ENCODE measurements at regions not wholly inside any gene's neighbourhood (a gene's known extent, or its start where the extent isn't known, plus 50 kb on each side); places are given as distances from the start of the nearest gene placed in this dataset.

GRCh38 chr11:134997652-134998320, 585.7 kb upstream of the B3GAT1 start:
- TF ChIP-seq CREB5 (CRISPR knock-in tag; IDR thresholded peaks at IDR 0.05; ENCODE audit: low read depth) (no peak), CSRNP3 (CRISPR knock-in tag; IDR thresholded peaks at IDR 0.05) (no peak), ZNF565 (CRISPR knock-in tag; conservative IDR thresholded peaks at IDR 0.05; ENCODE audit: low read depth) (no peak), TOX (CRISPR knock-in tag; IDR thresholded peaks at IDR 0.05; ENCODE audit: borderline replicate concordance) (no peak), OSR1 (CRISPR knock-in tag; IDR thresholded peaks at IDR 0.05) (no peak), BACH2 (CRISPR knock-in tag; IDR thresholded peaks at IDR 0.05; ENCODE audit: borderline replicate concordance) (no peak), CSDC2 (CRISPR knock-in tag; IDR thresholded peaks at IDR 0.05) (no peak), PATZ1 (CRISPR knock-in tag; IDR thresholded peaks at IDR 0.05; ENCODE audit: borderline replicate concordance) (no peak), ESRRG (CRISPR knock-in tag; IDR thresholded peaks at IDR 0.05) (no peak), GLIS3 (CRISPR knock-in tag; IDR thresholded peaks at IDR 0.05) (no peak), PPARA (CRISPR knock-in tag; IDR thresholded peaks at IDR 0.05; ENCODE audit: borderline replicate concordance) (no peak), ZFP3 (CRISPR knock-in tag; IDR thresholded peaks at IDR 0.05) (no peak), RARB (CRISPR knock-in tag; IDR thresholded peaks at IDR 0.05) (no peak), POU6F1 (CRISPR knock-in tag; IDR thresholded peaks at IDR 0.05; ENCODE audit: borderline replicate concordance, low read depth) (no peak)
- ATAC-seq: no peak

- TF ChIP-seq PPARA (CRISPR knock-in tag; IDR thresholded peaks at IDR 0.05; ENCODE audit: borderline replicate concordance) (no peak), BACH2 (CRISPR knock-in tag; IDR thresholded peaks at IDR 0.05; ENCODE audit: borderline replicate concordance) (no peak), OSR1 (CRISPR knock-in tag; IDR thresholded peaks at IDR 0.05) (no peak), ZC3H10 (CRISPR knock-in tag; IDR thresholded peaks at IDR 0.05) (no peak), TOX (CRISPR knock-in tag; IDR thresholded peaks at IDR 0.05; ENCODE audit: borderline replicate concordance) (no peak), CSRNP3 (CRISPR knock-in tag; IDR thresholded peaks at IDR 0.05) (no peak), ZNF8 (CRISPR knock-in tag; IDR thresholded peaks at IDR 0.05) (no peak), ESRRG (CRISPR knock-in tag; IDR thresholded peaks at IDR 0.05) (no peak), RARB (CRISPR knock-in tag; IDR thresholded peaks at IDR 0.05) (no peak), GLIS3 (CRISPR knock-in tag; IDR thresholded peaks at IDR 0.05) (no peak), CREB5 (CRISPR knock-in tag; IDR thresholded peaks at IDR 0.05; ENCODE audit: low read depth) (no peak), CSDC2 (CRISPR knock-in tag; IDR thresholded peaks at IDR 0.05) (no peak), ARNTL (CRISPR knock-in tag; IDR thresholded peaks at IDR 0.05; ENCODE audit: borderline replicate concordance, low read depth) (no peak), POU6F1 (CRISPR knock-in tag; IDR thresholded peaks at IDR 0.05; ENCODE audit: borderline replicate concordance, low read depth) (no peak), ISL1 (CRISPR knock-in tag; IDR thresholded peaks at IDR 0.05) (no peak), TSHZ2 (CRISPR knock-in tag; IDR thresholded peaks at IDR 0.05) (no peak), ZFP30 (CRISPR knock-in tag; IDR thresholded peaks at IDR 0.05) (no peak), SNAI2 (CRISPR knock-in tag; IDR thresholded peaks at IDR 0.05) (no peak), TCF4 (CRISPR knock-in tag; IDR thresholded peaks at IDR 0.05; ENCODE audit: borderline replicate concordance) (no peak)
These were observed 583.7 kb upstream of the B3GAT1 start for GRCh38 chr11:134995741-134996140.

More at GRCh38 chr11:134995741-134996140, 583.7 kb upstream of the B3GAT1 start:
- ATAC-seq: no peak
